LNCaP clone FGC (cell line): ENCODE measurements at regions not wholly inside any gene's neighbourhood (a gene's known extent, or its start where the extent isn't known, plus 50 kb on each side); places are given as distances from the start of the nearest gene placed in this dataset.
"Not testable (repeated sequence)": the region's sequence is repeated elsewhere in the genome, so short reads cannot be mapped to it uniquely, and the experiment has no call there.

Source experiments
- DNase-seq: peaks from one replicate; pipeline ENCODE4 v3.0.0-alpha.2; 2011; ENCODE audit warnings: low read depth
- H3K4me3 ChIP-seq: 2 replicates; pipeline ENCODE4 v1.5.1; 2011; ENCODE audit warnings: mild to moderate bottlenecking, low read depth, low read length, control low read depth
- CTCF ChIP-seq: IDR thresholded peaks from 2 replicates; pipeline ENCODE4 v1.5.1; 2012; ENCODE audit warnings: mild to moderate bottlenecking; ENCODE audit not compliant: control insufficient read depth, insufficient read depth; ENCODE audit errors: extremely low read depth

GRCh38 chr14:59044707-59045106 lies 143.8 kb upstream of the DAAM1 start:
- peak; percentile 40 for DNase-seq
- H3K4me3 ChIP-seq: no peak overlapping the region
- TF ChIP-seq CTCF: no peak

GRCh38 chr14:59046746-59047145 lies 141.7 kb upstream of the DAAM1 start:
- no peak for DNase-seq
- no peak for TF ChIP-seq CTCF
- no peak overlapping the region for H3K4me3 ChIP-seq

GRCh38 chr14:59055006-59055405 lies 133.5 kb upstream of the DAAM1 start:
- TF ChIP-seq CTCF: no peak
- no peak for DNase-seq

GRCh38 chr14:59055439-59056045 lies 132.9 kb upstream of the DAAM1 start:
- no peak overlapping the region for H3K4me3 ChIP-seq
- peak; percentile 17 for DNase-seq
- peak; percentile 75 for TF ChIP-seq CTCF

More at GRCh38 chr14:59055006-59055405, 133.5 kb upstream of the DAAM1 start:
- no peak overlapping the region for H3K4me3 ChIP-seq

GRCh38 chr14:59057551-59057950 lies 130.9 kb upstream of the DAAM1 start:
- no peak overlapping the region for H3K4me3 ChIP-seq
- DNase-seq: no peak
- no peak for TF ChIP-seq CTCF

GRCh38 chr14:59058776-59059175 lies 129.7 kb upstream of the DAAM1 start:
- DNase-seq, H3K4me3 ChIP-seq: not testable (repeated sequence)

- no peak for TF ChIP-seq CTCF
- no peak overlapping the region for H3K4me3 ChIP-seq
- no peak for DNase-seq
Observed at GRCh38 chr14:59060841-59061240, 127.6 kb upstream of the DAAM1 start.
